ENCODE measurements at regions not wholly inside any gene's neighbourhood (a gene's known extent, or its start where the extent isn't known, plus 50 kb on each side); places are given as distances from the start of the nearest gene placed in this dataset.

DNA sequence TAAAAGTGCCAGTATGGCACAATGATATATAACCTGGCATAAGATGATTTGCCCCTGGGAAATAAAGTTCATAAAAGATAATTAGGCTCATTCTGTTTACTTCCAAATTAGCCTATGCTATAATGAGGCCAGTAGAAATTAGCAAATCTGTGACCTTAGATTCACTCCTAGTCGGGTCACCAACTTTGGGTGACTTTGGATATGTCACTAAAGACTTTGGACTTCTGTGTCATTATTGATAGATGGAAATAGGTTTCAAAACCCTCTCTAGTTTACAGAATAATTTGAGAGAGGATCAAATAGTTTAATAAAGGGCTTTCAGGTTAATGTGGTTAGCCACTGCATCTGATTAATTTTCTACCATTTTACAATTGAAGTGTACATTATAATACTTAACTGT is 1869.3 kb upstream of the FLRT2 start:
- intact Hi-C loops (cut with DNase I): no loop called here
- 91 to 94% methylated on average over 1 of the region's 1 CpG for WGBS, 2 donors
- ATAC-seq (ENCODE audit: low FRiP score): no peak

DNA sequence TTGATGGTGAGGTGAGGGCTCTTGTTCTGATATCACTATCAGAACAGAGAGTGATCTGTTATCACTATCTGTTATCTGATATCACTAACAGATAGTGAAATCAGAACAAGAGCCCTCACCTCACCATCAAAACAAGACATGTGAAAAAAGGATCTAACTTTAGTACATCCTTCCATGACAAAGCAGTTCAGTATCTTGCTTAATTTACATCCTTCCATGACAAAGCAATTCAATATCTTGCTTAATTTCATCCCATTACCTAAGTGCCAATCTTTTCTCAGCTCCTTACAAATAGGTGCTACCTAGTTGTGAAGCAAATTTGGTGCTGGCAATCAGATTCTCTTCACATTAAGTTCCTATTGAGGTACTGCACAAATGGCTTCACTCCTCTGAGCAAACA is 1865.6 kb upstream of the FLRT2 start:
- no peaks in the 10 kb centered on the region for H3K4me1 ChIP-seq (ENCODE audit: control insufficient read depth in 1 of 2, insufficient read depth in 2 of 2, low read length in 2 of 2)
- intact Hi-C loops (cut with DNase I): no loop called here
- H3K27me3 ChIP-seq (ENCODE audit: control insufficient read depth in 1 of 2, insufficient read depth in 2 of 2, low read length in 1 of 2): no peaks in the 10 kb centered on the region
- DNase-seq (no peak), ATAC-seq (ENCODE audit: low FRiP score) (no peak)
- no peak overlapping the region for H3K4me3 ChIP-seq (ENCODE audit: low read length in 2 of 2)
- H3K9me3 ChIP-seq (ENCODE audit: control insufficient read depth, low read length): no peaks in the 10 kb centered on the region
- H3K27ac ChIP-seq (ENCODE audit: low read depth in 1 of 2, low read length in 2 of 2): no peak overlapping the region
- H3K36me3 ChIP-seq (ENCODE audit: control insufficient read depth in 1 of 2, insufficient read depth in 2 of 2, low read length in 1 of 2): no peaks in the 10 kb centered on the region

More for the DNA sequence above, 1869.3 kb upstream of the FLRT2 start:
- Histone ChIP-seq H3K9me3 (ENCODE audit: control insufficient read depth, low read length) (no peaks in the 10 kb centered on the region), H3K4me1 (ENCODE audit: control insufficient read depth in 1 of 2, insufficient read depth in 2 of 2, low read length in 2 of 2) (no peaks in the 10 kb centered on the region), H3K4me3 (ENCODE audit: low read length in 2 of 2) (no peak overlapping the region), H3K27ac (ENCODE audit: low read depth in 1 of 2, low read length in 2 of 2) (no peak overlapping the region), H3K36me3 (ENCODE audit: control insufficient read depth in 1 of 2, insufficient read depth in 2 of 2, low read length in 1 of 2) (no peaks in the 10 kb centered on the region), H3K27me3 (ENCODE audit: control insufficient read depth in 1 of 2, insufficient read depth in 2 of 2, low read length in 1 of 2) (no peaks in the 10 kb centered on the region)
- no peak for DNase-seq

- ATAC-seq (ENCODE audit: low FRiP score) (no peak), DNase-seq (no peak)
- H3K27ac ChIP-seq (ENCODE audit: low read depth in 1 of 2, low read length in 2 of 2): no peak overlapping the region
- intact Hi-C loops (cut with DNase I): no loop called here
- H3K4me1 ChIP-seq (ENCODE audit: control insufficient read depth in 1 of 2, insufficient read depth in 2 of 2, low read length in 2 of 2): no peaks in the 10 kb centered on the region
- no peaks in the 10 kb centered on the region for H3K27me3 ChIP-seq (ENCODE audit: control insufficient read depth in 1 of 2, insufficient read depth in 2 of 2, low read length in 1 of 2)
- H3K4me3 ChIP-seq (ENCODE audit: low read length in 2 of 2): no peak overlapping the region
- H3K36me3 ChIP-seq (ENCODE audit: control insufficient read depth in 1 of 2, insufficient read depth in 2 of 2, low read length in 1 of 2): no peaks in the 10 kb centered on the region
- 93 to 98% methylated on average over 1 of the region's 1 CpG for WGBS, 2 donors
- H3K9me3 ChIP-seq (ENCODE audit: control insufficient read depth, low read length): no peaks in the 10 kb centered on the region
Measured at GRCh38 chr14:83689265-83689664, 1840.7 kb upstream of the FLRT2 start.

DNA sequence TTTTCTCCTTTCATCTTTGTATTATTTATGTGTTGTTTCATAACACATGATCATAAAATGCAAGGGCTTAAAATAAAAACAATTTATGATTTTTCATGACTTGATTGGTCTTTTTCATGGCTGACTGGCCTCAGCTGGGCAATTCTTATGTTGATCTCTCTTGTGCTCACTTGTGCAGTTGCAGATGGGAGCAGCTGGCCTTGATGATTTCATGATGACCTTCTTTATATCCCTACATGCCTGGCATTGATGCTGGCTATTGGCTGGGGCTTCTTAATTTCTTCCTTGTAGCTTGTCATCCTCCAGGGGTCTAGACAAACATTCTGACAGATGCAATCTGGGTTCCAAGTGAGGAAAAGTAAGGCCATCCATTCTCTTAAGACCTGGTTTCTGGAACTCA is 1832.8 kb upstream of the FLRT2 start:
- no peak for DNase-seq
- intact Hi-C loops (cut with DNase I): no loop called here
- no peaks in the 10 kb centered on the region for H3K4me1 ChIP-seq (ENCODE audit: control insufficient read depth in 1 of 2, insufficient read depth in 2 of 2, low read length in 2 of 2)
- no peak overlapping the region for H3K27ac ChIP-seq (ENCODE audit: low read depth in 1 of 2, low read length in 2 of 2)
- H3K4me3 ChIP-seq (ENCODE audit: low read length in 2 of 2): no peak overlapping the region
- no peaks in the 10 kb centered on the region for H3K36me3 ChIP-seq (ENCODE audit: control insufficient read depth in 1 of 2, insufficient read depth in 2 of 2, low read length in 1 of 2)
- no peaks in the 10 kb centered on the region for H3K27me3 ChIP-seq (ENCODE audit: control insufficient read depth in 1 of 2, insufficient read depth in 2 of 2, low read length in 1 of 2)
- H3K9me3 ChIP-seq (ENCODE audit: control insufficient read depth, low read length): no peaks in the 10 kb centered on the region
- no peak for ATAC-seq (ENCODE audit: low FRiP score)

DNA sequence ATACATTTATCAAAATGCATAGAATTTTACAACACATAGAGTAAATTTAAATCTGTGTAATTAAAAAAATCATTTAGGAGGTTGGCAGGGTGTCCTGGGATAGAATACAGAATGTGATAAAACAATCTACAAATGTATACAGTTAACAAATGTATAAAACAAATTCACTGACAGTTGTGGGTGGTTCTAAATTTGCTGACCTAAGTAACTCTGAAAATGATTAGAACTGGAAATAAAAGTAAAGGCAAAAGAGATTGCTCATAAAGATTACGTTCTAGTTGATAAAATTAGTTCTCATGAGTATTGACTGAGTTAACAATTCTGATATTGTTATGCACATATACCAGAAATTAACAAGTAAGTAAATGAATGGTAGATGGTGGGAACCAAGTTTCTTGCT is 1827.3 kb upstream of the FLRT2 start:
- H3K36me3 ChIP-seq (ENCODE audit: control insufficient read depth in 1 of 2, insufficient read depth in 2 of 2, low read length in 1 of 2): no peaks in the 10 kb centered on the region
- WGBS, 2 donors: 77 to 91% methylated on average over 1 of the region's 1 CpG
- no peak overlapping the region for H3K4me3 ChIP-seq (ENCODE audit: low read length in 2 of 2)
- no peaks in the 10 kb centered on the region for H3K9me3 ChIP-seq (ENCODE audit: control insufficient read depth, low read length)
- intact Hi-C loops (cut with DNase I): no loop called here
- H3K4me1 ChIP-seq (ENCODE audit: control insufficient read depth in 1 of 2, insufficient read depth in 2 of 2, low read length in 2 of 2): no peaks in the 10 kb centered on the region
- ATAC-seq (ENCODE audit: low FRiP score) (no peak), DNase-seq (no peak)
- no peaks in the 10 kb centered on the region for H3K27me3 ChIP-seq (ENCODE audit: control insufficient read depth in 1 of 2, insufficient read depth in 2 of 2, low read length in 1 of 2)
- no peak overlapping the region for H3K27ac ChIP-seq (ENCODE audit: low read depth in 1 of 2, low read length in 2 of 2)

DNA sequence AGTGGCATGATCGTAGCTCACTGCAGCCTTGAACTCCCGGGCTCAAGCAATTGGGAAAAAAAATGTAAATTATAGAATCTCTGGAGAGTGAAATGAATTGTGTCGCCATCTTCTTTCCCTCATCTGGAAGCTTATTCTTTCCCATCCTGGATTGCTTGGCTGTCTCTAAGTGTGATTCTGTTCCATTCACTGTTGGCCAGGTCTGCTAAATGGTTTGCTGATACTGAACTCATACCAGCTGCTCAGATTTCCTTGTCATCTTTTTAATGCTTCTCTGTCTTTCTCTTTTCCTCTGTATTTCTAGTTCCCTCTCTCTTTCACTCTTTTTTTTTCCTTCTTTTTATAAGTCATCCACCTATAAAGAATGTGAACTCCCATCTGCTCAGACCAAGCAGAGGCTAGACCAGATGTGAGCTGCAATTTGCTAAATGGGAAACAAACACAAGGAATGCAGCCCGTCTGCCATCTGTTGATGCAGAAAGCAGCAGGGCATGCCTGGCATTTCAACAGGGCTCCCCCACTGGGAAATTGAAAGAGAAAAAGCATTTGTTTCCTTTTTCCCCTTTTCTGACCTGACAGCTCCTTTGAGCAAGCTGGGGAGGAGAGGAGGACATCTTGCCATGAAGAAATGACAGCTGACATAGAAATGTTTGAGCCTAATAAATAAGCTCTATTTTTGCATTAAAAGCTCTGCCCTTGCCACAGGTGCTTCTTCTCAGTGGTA is 1823.6 kb upstream of the FLRT2 start:
- no peaks in the 10 kb centered on the region for H3K36me3 ChIP-seq (ENCODE audit: control insufficient read depth in 1 of 2, insufficient read depth in 2 of 2, low read length in 1 of 2)
- H3K4me3 ChIP-seq (ENCODE audit: low read length in 2 of 2): no peak overlapping the region
- WGBS, 2 donors: 84 to 85% methylated on average over 4 of the region's 4 CpGs
- intact Hi-C loops (cut with DNase I): no loop called here
- H3K9me3 ChIP-seq (ENCODE audit: control insufficient read depth, low read length): peaks cover 2% of the 10 kb centered on the region
- no peak overlapping the region for H3K27ac ChIP-seq (ENCODE audit: low read depth in 1 of 2, low read length in 2 of 2)
- no peak for ATAC-seq (ENCODE audit: low FRiP score)
- no peak for DNase-seq
- no peaks in the 10 kb centered on the region for H3K27me3 ChIP-seq (ENCODE audit: control insufficient read depth in 1 of 2, insufficient read depth in 2 of 2, low read length in 1 of 2)
- H3K4me1 ChIP-seq (ENCODE audit: control insufficient read depth in 1 of 2, insufficient read depth in 2 of 2, low read length in 2 of 2): no peaks in the 10 kb centered on the region

- no peak overlapping the region for H3K27ac ChIP-seq (ENCODE audit: low read depth in 1 of 2, low read length in 2 of 2)
- WGBS, 2 donors: 95 to 96% methylated on average over 2 of the region's 2 CpGs
- H3K4me1 ChIP-seq (ENCODE audit: control insufficient read depth in 1 of 2, insufficient read depth in 2 of 2, low read length in 2 of 2): no peaks in the 10 kb centered on the region
- H3K27me3 ChIP-seq (ENCODE audit: control insufficient read depth in 1 of 2, insufficient read depth in 2 of 2, low read length in 1 of 2): no peaks in the 10 kb centered on the region
- intact Hi-C loops (cut with DNase I): no loop called here
- no peak for DNase-seq
- no peaks in the 10 kb centered on the region for H3K36me3 ChIP-seq (ENCODE audit: control insufficient read depth in 1 of 2, insufficient read depth in 2 of 2, low read length in 1 of 2)
- peaks cover 2% of the 10 kb centered on the region for H3K9me3 ChIP-seq (ENCODE audit: control insufficient read depth, low read length)
- H3K4me3 ChIP-seq (ENCODE audit: low read length in 2 of 2): no peak overlapping the region
- ATAC-seq (ENCODE audit: low FRiP score): no peak
Measured at GRCh38 chr14:83707056-83707455, 1822.9 kb upstream of the FLRT2 start.

GRCh38 chr14:83709116-83709515 is 1820.8 kb upstream of the FLRT2 start:
- Histone ChIP-seq H3K4me1 (ENCODE audit: control insufficient read depth in 1 of 2, insufficient read depth in 2 of 2, low read length in 2 of 2) (no peaks in the 10 kb centered on the region), H3K9me3 (ENCODE audit: control insufficient read depth, low read length) (peaks cover 2% of the 10 kb centered on the region), H3K27me3 (ENCODE audit: control insufficient read depth in 1 of 2, insufficient read depth in 2 of 2, low read length in 1 of 2) (no peaks in the 10 kb centered on the region), H3K4me3 (ENCODE audit: low read length in 2 of 2) (no peak overlapping the region), H3K27ac (ENCODE audit: low read depth in 1 of 2, low read length in 2 of 2) (no peak overlapping the region), H3K36me3 (ENCODE audit: control insufficient read depth in 1 of 2, insufficient read depth in 2 of 2, low read length in 1 of 2) (no peaks in the 10 kb centered on the region)
- intact Hi-C loops (cut with DNase I): no loop called here
- DNase-seq (no peak), ATAC-seq (ENCODE audit: low FRiP score) (no peak)

- DNase-seq (no peak), ATAC-seq (ENCODE audit: low FRiP score) (no peak)
- peaks cover 2% of the 10 kb centered on the region for H3K9me3 ChIP-seq (ENCODE audit: control insufficient read depth, low read length)
- no peak overlapping the region for H3K4me3 ChIP-seq (ENCODE audit: low read length in 2 of 2)
- H3K36me3 ChIP-seq (ENCODE audit: control insufficient read depth in 1 of 2, insufficient read depth in 2 of 2, low read length in 1 of 2): no peaks in the 10 kb centered on the region
- WGBS, 2 donors: 96 to 98% methylated on average over 2 of the region's 2 CpGs
- no peak overlapping the region for H3K27ac ChIP-seq (ENCODE audit: low read depth in 1 of 2, low read length in 2 of 2)
- intact Hi-C loops (cut with DNase I): no loop called here
- H3K27me3 ChIP-seq (ENCODE audit: control insufficient read depth in 1 of 2, insufficient read depth in 2 of 2, low read length in 1 of 2): no peaks in the 10 kb centered on the region
- no peaks in the 10 kb centered on the region for H3K4me1 ChIP-seq (ENCODE audit: control insufficient read depth in 1 of 2, insufficient read depth in 2 of 2, low read length in 2 of 2)
Measured at GRCh38 chr14:83711046-83711445, 1818.9 kb upstream of the FLRT2 start.

Data from aorta (tissue), 5 donors.